ENCODE measurements at regions not wholly inside any gene's neighbourhood (a gene's known extent, or its start where the extent isn't known, plus 50 kb on each side); places are given as distances from the start of the nearest gene placed in this dataset.

DNA sequence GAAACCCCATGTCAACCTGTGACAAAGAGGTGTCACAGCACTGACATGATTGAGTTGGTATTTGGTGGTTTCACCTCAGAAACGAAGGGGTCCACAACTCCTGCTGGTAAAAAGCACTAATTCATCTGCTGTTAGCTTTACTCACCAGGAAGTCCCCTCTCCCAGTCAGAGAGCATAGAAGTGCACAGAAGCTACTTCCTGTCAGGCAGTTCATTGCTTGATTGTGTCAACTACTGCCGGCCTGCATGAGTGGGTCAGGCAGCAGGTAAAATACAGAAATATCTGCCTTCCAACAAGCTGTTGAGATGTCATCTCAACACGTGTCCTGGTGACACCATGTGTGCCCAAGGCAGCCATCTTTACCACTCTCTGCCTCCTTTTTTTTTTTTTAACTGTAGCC lies 596.6 kb upstream of the NR2F2 start:
- Mint-ChIP-seq H3K36me3 (ENCODE audit: unreplicated experiment) (no peaks in the 10 kb centered on the region), H3K4me3 (ENCODE audit: unreplicated experiment) (no peak overlapping the region), H3K27ac (ENCODE audit: unreplicated experiment) (no peak overlapping the region), H3K9me3 (ENCODE audit: unreplicated experiment) (peaks cover 1% of the 10 kb centered on the region), H3K4me1 (ENCODE audit: low read depth, unreplicated experiment) (no peaks in the 10 kb centered on the region), H3K27me3 (ENCODE audit: unreplicated experiment) (peaks cover 2% of the 10 kb centered on the region)
- TF ChIP-seq, protein P1, sequence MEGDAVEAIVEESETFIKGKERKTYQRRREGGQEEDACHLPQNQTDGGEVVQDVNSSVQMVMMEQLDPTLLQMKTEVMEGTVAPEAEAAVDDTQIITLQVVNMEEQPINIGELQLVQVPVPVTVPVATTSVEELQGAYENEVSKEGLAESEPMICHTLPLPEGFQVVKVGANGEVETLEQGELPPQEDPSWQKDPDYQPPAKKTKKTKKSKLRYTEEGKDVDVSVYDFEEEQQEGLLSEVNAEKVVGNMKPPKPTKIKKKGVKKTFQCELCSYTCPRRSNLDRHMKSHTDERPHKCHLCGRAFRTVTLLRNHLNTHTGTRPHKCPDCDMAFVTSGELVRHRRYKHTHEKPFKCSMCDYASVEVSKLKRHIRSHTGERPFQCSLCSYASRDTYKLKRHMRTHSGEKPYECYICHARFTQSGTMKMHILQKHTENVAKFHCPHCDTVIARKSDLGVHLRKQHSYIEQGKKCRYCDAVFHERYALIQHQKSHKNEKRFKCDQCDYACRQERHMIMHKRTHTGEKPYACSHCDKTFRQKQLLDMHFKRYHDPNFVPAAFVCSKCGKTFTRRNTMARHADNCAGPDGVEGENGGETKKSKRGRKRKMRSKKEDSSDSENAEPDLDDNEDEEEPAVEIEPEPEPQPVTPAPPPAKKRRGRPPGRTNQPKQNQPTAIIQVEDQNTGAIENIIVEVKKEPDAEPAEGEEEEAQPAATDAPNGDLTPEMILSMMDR (IDR thresholded peaks at IDR 0.05; ENCODE audit: partially characterized antibody, unreplicated experiment): no peak
- no peak for DNase-seq

DNA sequence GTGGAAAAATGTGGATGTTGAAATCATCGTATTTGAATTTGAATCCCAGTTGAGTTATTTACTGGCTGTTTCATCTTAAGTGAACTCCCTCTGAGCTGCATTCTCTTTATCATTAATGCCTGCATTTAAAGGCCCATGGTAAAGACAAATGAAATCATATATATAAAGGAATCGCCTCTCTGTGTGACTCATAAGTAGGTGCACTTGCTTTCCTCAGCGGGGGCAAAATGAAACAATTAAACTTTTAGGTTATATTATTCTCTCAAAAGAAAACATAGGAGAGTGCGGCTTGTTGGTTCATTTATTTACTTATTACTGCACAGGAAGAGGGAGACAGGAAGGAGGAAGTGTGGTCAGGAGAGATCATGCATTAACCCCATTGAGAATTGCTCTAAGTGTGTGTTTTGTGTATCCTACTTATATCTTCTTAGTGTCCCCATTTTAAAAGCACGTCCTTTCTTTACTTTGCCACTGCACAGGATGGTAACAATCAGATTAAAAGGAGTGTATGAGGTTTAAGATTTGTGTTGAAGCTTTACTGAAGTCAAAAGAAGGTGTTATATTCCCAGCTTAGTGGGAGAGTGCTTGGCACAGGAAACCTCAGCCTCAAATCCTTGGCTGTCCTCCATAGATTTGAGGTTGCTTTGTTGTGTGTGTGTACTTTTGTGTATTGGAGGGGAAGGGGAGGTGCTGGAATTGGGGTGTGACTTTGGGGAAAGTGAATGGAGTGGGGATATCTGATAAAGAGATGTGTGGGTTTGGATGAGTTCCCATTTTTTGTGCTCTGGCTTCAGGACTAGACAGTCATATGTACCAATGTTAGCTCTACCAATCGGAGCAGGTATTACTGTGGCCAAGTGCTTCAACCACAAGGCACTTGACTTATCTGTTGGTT lies 595.8 kb upstream of the NR2F2 start:
- Mint-ChIP-seq H3K4me1 (ENCODE audit: low read depth, unreplicated experiment) (no peaks in the 10 kb centered on the region), H3K27ac (ENCODE audit: unreplicated experiment) (no peak overlapping the region), H3K36me3 (ENCODE audit: unreplicated experiment) (no peaks in the 10 kb centered on the region), H3K4me3 (ENCODE audit: unreplicated experiment) (no peak overlapping the region), H3K9me3 (ENCODE audit: unreplicated experiment) (peaks cover 1% of the 10 kb centered on the region), H3K27me3 (ENCODE audit: unreplicated experiment) (peaks cover 2% of the 10 kb centered on the region)
- DNase-seq: no peak
- TF ChIP-seq, protein P1 (IDR thresholded peaks at IDR 0.05; ENCODE audit: partially characterized antibody, unreplicated experiment): no peak

GRCh38 chr15:95737060-95737459 lies 593.4 kb upstream of the NR2F2 start:
- H3K9me3 Mint-ChIP-seq (ENCODE audit: unreplicated experiment): peaks cover 1% of the 10 kb centered on the region
- H3K4me3 Mint-ChIP-seq (ENCODE audit: unreplicated experiment): no peak overlapping the region
- H3K27ac Mint-ChIP-seq (ENCODE audit: unreplicated experiment): no peak overlapping the region
- H3K27me3 Mint-ChIP-seq (ENCODE audit: unreplicated experiment): peaks cover 2% of the 10 kb centered on the region
- H3K36me3 Mint-ChIP-seq (ENCODE audit: unreplicated experiment): no peaks in the 10 kb centered on the region
- no peak for DNase-seq
- TF ChIP-seq, protein P1 (IDR thresholded peaks at IDR 0.05; ENCODE audit: partially characterized antibody, unreplicated experiment): no peak
- no peaks in the 10 kb centered on the region for H3K4me1 Mint-ChIP-seq (ENCODE audit: low read depth, unreplicated experiment)

DNA sequence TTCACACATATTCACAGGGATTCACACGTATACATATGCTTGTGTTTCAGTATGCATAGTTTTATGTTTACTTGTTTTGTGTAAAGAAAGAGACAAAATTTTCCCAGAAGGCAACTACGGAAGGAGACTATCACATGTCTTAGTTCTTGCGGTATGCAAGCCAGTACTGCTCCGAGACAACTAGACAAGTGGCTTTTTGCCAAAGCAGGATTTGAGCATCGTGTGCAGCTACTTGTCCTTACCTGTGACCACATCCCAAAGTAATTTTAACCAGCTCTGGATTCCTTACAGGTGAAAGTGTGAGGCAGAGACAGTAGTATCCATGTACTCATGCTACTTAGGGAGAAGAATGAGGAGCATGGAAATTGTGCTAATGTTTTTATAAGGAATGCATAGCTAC lies 591.4 kb upstream of the NR2F2 start:
- no peak for DNase-seq
- no peaks in the 10 kb centered on the region for H3K4me1 Mint-ChIP-seq (ENCODE audit: low read depth, unreplicated experiment)
- TF ChIP-seq, protein P1 (IDR thresholded peaks at IDR 0.05; ENCODE audit: partially characterized antibody, unreplicated experiment): no peak
- H3K4me3 Mint-ChIP-seq (ENCODE audit: unreplicated experiment): no peak overlapping the region
- no peak overlapping the region for H3K27ac Mint-ChIP-seq (ENCODE audit: unreplicated experiment)
- peaks cover 3% of the 10 kb centered on the region for H3K9me3 Mint-ChIP-seq (ENCODE audit: unreplicated experiment)
- H3K36me3 Mint-ChIP-seq (ENCODE audit: unreplicated experiment): no peaks in the 10 kb centered on the region
- peaks cover 2% of the 10 kb centered on the region for H3K27me3 Mint-ChIP-seq (ENCODE audit: unreplicated experiment)

DNA sequence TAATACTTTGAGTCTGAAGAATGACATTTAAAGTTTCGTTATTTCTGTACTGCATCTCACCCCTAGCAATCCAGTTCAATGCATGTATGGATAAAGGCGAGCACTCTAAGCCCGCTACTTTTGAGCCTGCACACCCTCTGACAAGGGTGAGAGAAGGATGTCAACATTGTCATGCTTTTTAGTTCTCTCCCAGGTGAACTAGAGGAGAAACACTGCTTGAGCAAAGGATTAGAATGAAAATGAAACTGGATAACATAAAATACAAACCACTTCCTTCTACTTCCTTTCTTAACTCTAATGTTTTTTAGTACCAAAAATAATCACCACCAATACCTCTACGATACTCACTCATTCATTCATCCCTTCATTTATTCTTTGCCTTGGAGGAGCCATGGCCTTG lies 588.7 kb upstream of the NR2F2 start:
- H3K9me3 Mint-ChIP-seq (ENCODE audit: unreplicated experiment): peaks cover 2% of the 10 kb centered on the region
- no peaks in the 10 kb centered on the region for H3K36me3 Mint-ChIP-seq (ENCODE audit: unreplicated experiment)
- no peaks in the 10 kb centered on the region for H3K27me3 Mint-ChIP-seq (ENCODE audit: unreplicated experiment)
- TF ChIP-seq, protein P1 (IDR thresholded peaks at IDR 0.05; ENCODE audit: partially characterized antibody, unreplicated experiment): no peak
- DNase-seq: no peak
- H3K4me1 Mint-ChIP-seq (ENCODE audit: low read depth, unreplicated experiment): no peaks in the 10 kb centered on the region
- no peak overlapping the region for H3K4me3 Mint-ChIP-seq (ENCODE audit: unreplicated experiment)
- H3K27ac Mint-ChIP-seq (ENCODE audit: unreplicated experiment): no peak overlapping the region

Measured in glutamatergic neuron (in vitro differentiated cells).